ENCODE measurements at regions not wholly inside any gene's neighbourhood (a gene's known extent, or its start where the extent isn't known, plus 50 kb on each side); places are given as distances from the start of the nearest gene placed in this dataset.

DNA sequence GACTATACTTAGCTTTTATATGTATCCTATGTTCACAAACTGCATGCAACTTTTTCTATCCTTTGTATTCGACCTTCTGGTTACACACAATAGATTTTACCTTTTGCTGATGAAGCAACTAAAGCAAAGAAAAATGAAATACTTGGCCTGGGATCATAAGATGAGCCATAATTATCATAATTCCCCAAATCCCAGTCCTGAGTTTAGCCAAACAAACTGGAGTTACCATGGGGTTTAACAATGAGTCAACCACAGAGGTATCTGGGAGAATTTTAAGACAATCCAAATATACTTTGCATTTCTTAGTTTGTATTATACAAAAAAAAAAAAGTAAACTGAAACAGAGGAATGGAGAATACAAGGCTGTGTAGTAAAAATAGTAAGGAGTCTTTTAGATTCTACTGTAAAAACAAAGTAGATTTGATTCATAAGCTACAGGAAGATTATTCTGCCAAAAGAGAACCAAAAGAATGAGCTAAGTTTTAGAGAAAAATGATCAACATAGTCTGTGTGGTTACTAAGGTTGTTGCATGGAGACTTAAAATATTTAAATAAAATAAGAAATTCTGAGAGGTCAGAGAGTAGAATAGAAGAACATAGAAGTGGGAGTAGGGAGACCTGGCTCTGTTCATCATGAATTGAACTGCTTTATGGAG, 60.4 kb upstream of the GORAB start:
- H3K36me3 ChIP-seq = no peaks in the 10 kb centered on the region
- DNase-seq = no peak
- no peak overlapping the region for H3K4me3 ChIP-seq
- H3K27me3 ChIP-seq = no peaks in the 10 kb centered on the region
- intact Hi-C loops (cut with DNase I) = no loop called here
- 9 to 16% (median 13%) methylated on average over 1 of the region's 1 CpG for WGBS, 3 donors
- no peaks in the 10 kb centered on the region for H3K4me1 ChIP-seq (ENCODE audit: insufficient read depth)
- no peak for TF ChIP-seq POLR2A (IDR thresholded peaks at IDR 0.05)
- no peak for TF ChIP-seq EP300 (IDR thresholded peaks at IDR 0.05)
- TF ChIP-seq, protein P1, sequence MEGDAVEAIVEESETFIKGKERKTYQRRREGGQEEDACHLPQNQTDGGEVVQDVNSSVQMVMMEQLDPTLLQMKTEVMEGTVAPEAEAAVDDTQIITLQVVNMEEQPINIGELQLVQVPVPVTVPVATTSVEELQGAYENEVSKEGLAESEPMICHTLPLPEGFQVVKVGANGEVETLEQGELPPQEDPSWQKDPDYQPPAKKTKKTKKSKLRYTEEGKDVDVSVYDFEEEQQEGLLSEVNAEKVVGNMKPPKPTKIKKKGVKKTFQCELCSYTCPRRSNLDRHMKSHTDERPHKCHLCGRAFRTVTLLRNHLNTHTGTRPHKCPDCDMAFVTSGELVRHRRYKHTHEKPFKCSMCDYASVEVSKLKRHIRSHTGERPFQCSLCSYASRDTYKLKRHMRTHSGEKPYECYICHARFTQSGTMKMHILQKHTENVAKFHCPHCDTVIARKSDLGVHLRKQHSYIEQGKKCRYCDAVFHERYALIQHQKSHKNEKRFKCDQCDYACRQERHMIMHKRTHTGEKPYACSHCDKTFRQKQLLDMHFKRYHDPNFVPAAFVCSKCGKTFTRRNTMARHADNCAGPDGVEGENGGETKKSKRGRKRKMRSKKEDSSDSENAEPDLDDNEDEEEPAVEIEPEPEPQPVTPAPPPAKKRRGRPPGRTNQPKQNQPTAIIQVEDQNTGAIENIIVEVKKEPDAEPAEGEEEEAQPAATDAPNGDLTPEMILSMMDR (IDR thresholded peaks at IDR 0.05) = no peak
- no peaks in the 10 kb centered on the region for H3K9me3 ChIP-seq
- no peak overlapping the region for H3K27ac ChIP-seq

DNA sequence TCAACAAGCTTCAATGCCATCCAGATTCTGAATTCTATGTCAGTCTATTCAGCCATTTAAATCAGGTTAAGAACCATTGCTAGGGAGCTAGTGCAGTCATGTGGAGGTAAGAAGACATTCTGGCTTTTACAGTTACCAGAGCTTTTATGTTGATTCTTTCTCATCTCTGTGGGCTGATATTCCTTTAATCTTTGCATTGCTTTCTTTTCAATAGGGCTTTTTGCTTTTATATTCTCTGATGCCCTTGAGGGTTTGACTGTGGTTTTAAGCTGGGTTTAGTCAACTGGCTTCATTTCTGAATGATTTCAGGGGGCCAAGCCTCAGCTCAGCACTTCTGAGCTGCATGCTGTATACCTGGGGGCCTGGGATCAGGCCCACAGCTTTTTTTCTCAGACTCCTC, 51.0 kb upstream of the GORAB start:
- H3K27ac ChIP-seq = no peak overlapping the region
- no peaks in the 10 kb centered on the region for H3K9me3 ChIP-seq
- H3K4me1 ChIP-seq (ENCODE audit: insufficient read depth) = no peaks in the 10 kb centered on the region
- no peaks in the 10 kb centered on the region for H3K27me3 ChIP-seq
- H3K36me3 ChIP-seq = no peaks in the 10 kb centered on the region
- no peak overlapping the region for H3K4me3 ChIP-seq
- TF ChIP-seq, protein P1 (IDR thresholded peaks at IDR 0.05) = no peak
- TF ChIP-seq EP300 (IDR thresholded peaks at IDR 0.05) (no peak), POLR2A (IDR thresholded peaks at IDR 0.05) (no peak)
- no peak for DNase-seq
- intact Hi-C loops (cut with DNase I) = no loop called here
